ENCODE measurements at regions not wholly inside any gene's neighbourhood (a gene's known extent, or its start where the extent isn't known, plus 50 kb on each side); places are given as distances from the start of the nearest gene placed in this dataset.

DNA sequence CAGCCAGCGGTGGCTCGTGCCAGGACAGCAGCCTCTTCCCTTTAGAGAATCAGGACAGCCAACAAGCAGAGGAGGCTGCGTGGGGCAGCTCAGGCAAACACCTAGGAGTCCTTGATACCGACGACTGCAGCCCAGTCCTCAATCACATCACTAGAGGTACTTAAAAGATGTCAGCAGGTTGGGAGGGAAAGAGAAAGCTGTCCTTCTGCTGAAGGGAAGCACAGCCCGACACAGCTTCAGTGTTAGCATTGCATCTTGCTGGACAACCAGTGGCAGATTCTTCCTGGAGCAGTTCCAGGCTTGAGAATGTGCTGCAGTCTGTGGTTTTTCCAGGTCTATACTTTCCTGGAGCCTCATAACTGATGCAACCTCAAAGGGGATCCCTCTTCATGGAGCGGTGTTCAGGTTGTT, 230.5 kb downstream of the SYK start:
- intact Hi-C loops (cut with micrococcal nuclease) = no loop called here
- no peaks in the 10 kb centered on the region for H3K27me3 ChIP-seq (ENCODE audit: insufficient read depth, low read length)
- peaks cover 5% of the 10 kb centered on the region for H3K4me1 ChIP-seq (ENCODE audit: insufficient read depth, low read length)
- H3K27ac ChIP-seq (ENCODE audit: low read depth, low read length) = no peak overlapping the region
- no peak overlapping the region for H3K4me3 ChIP-seq (ENCODE audit: low read length in 2 of 2)
- ChIA-PET POLR2A (ENCODE audit: partially characterized antibody) (no interaction called here), CTCF (ENCODE audit: partially characterized antibody) (interaction anchor here (1.7 to 7.0 kb wide), 2 partner anchors 396 to 695 kb away, joined by 3 to 121 read pairs; no protein-coding TSS in a partner anchor)
- Mint-ChIP-seq H3K4me1 (peaks cover 1 to 3% (median 2%) of the 10 kb centered on the region in 4 donors), H3K27me3 (peaks cover 0 to 4% of the 10 kb centered on the region in 2 donors), H3K36me3 (no peaks in the 10 kb centered on the region), H3K27ac (no peak overlapping the region), H3K9me3 (peaks cover 0 to 5% (median 0%) of the 10 kb centered on the region in 8 donors), H3K4me3 (no peak overlapping the region)
- DNase-seq = no peak
- no peaks in the 10 kb centered on the region for H3K9me3 ChIP-seq (ENCODE audit: control insufficient read depth in 1 of 2, low read length in 2 of 2)
- H3K36me3 ChIP-seq (ENCODE audit: insufficient read depth, low read length) = no peaks in the 10 kb centered on the region

DNA sequence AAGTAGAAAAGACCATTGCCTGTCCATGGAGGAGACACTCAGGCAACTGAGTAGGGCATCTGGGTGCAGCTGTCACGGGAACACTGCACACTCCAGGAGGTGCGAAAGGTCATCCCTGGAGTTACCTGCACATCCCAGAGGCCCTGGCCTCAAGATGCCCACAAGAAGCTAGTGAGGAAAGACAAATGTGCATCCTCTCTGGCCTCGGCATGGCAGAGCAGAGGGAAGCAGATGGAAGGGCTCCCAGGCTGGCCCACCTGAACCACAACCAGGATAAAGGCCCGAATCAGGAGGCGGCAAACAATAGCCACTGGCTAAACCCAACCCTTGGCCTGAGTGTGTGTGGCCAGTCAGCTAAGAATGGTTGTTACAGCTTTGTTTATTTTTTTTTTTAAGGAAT, 231.7 kb downstream of the SYK start:
- H3K27ac ChIP-seq (ENCODE audit: low read depth, low read length) = no peak overlapping the region
- H3K27me3 ChIP-seq (ENCODE audit: insufficient read depth, low read length) = no peaks in the 10 kb centered on the region
- H3K4me1 ChIP-seq (ENCODE audit: insufficient read depth, low read length) = peaks cover 12% of the 10 kb centered on the region
- POLR2A ChIA-PET (ENCODE audit: partially characterized antibody) = no interaction called here
- intact Hi-C loops (cut with micrococcal nuclease) = loop anchor here (1.0 kb wide), 1 partner anchor 393 kb away; no protein-coding TSS in a partner anchor
- Mint-ChIP-seq H3K4me3 (no peak overlapping the region), H3K4me1 (peaks cover 8 to 11% (median 11%) of the 10 kb centered on the region in 4 donors), H3K9me3 (peaks cover 0 to 5% (median 0%) of the 10 kb centered on the region in 8 donors), H3K27me3 (peaks cover 4 to 8% of the 10 kb centered on the region in 2 donors), H3K27ac (no peak overlapping the region), H3K36me3 (no peaks in the 10 kb centered on the region)
- H3K9me3 ChIP-seq (ENCODE audit: control insufficient read depth in 1 of 2, low read length in 2 of 2) = no peaks in the 10 kb centered on the region
- H3K36me3 ChIP-seq (ENCODE audit: insufficient read depth, low read length) = no peaks in the 10 kb centered on the region
- CTCF ChIA-PET (ENCODE audit: partially characterized antibody) = interaction anchor here (0.7 to 7.0 kb wide), 9 partner anchors 9 to 696 kb away, joined by 3 to 121 read pairs (median 3); no protein-coding TSS in a partner anchor
- no peak for DNase-seq
- H3K4me3 ChIP-seq (ENCODE audit: low read length in 2 of 2) = no peak overlapping the region

DNA sequence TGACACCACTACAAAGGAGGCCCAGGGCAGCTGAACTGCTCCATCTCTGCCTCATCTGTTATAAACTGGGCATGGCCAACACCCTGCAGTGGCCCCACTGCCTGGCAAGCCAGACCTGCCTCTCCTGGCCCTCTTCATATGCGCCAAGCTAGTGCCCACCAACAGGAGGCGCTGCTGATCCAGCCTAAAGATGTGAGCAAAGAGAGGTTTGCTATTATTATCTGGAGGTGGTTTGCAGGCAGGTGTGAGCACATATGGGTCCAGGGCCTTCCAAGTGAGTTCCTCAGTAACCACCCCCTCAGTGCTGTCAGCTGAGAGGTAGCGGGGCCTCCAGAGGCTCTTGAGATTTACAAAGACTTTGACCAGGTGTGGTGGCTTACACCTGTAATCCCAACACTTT, 232.2 kb downstream of the SYK start:
- peaks cover 8 to 13% of the 10 kb centered on the region in 2 donors for H3K27me3 Mint-ChIP-seq

DNA sequence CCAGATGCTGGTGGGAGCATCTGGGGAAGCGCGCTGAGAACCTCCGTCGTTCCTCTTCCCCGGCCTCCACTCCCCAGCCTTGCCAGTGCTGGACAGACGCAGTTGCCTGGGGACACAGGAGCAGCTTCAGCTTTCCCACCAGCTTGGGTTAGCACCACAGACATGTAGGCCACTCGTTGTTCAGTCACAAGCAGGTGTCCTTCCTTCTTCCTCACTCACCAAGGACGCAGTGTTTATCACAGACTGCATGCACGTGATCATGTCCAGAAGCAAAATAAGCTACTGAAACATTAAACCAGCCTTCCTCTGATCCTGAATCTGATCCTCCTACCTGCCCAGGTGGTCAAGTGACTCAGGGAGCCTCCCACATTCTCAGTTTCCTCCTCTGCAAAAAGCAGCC, 232.9 kb downstream of the SYK start:
- ChIA-PET CTCF (ENCODE audit: partially characterized antibody) (interaction anchor here (0.7 to 7.0 kb wide), 5 partner anchors 119 to 569 kb away, joined by 3 to 121 read pairs (median 8); no protein-coding TSS in a partner anchor), POLR2A (ENCODE audit: partially characterized antibody) (interaction anchor here (0.7 kb wide), 2 partner anchors 159 to 391 kb away, joined by 3 read pairs; no protein-coding TSS in a partner anchor)
- H3K27ac ChIP-seq (ENCODE audit: low read depth, low read length) = no peak overlapping the region
- DNase-seq = no peak
- no peaks in the 10 kb centered on the region for H3K27me3 ChIP-seq (ENCODE audit: insufficient read depth, low read length)
- H3K9me3 ChIP-seq (ENCODE audit: control insufficient read depth in 1 of 2, low read length in 2 of 2) = no peaks in the 10 kb centered on the region
- no peaks in the 10 kb centered on the region for H3K36me3 ChIP-seq (ENCODE audit: insufficient read depth, low read length)
- no peak overlapping the region for H3K27ac Mint-ChIP-seq
- H3K9me3 Mint-ChIP-seq = no peaks in the 10 kb centered on the region
- peaks cover 8 to 14% of the 10 kb centered on the region in 2 donors for H3K27me3 Mint-ChIP-seq
- peaks cover 11 to 15% (median 12%) of the 10 kb centered on the region in 4 donors for H3K4me1 Mint-ChIP-seq
- no peak overlapping the region for H3K4me3 Mint-ChIP-seq
- H3K4me3 ChIP-seq (ENCODE audit: low read length in 2 of 2) = no peak overlapping the region
- intact Hi-C loops (cut with micrococcal nuclease) = no loop called here
- H3K4me1 ChIP-seq (ENCODE audit: insufficient read depth, low read length) = peaks cover 12% of the 10 kb centered on the region
- no peaks in the 10 kb centered on the region for H3K36me3 Mint-ChIP-seq

More for the DNA sequence above, 232.2 kb downstream of the SYK start:
- no peak overlapping the region for H3K27ac ChIP-seq (ENCODE audit: low read depth, low read length)
- Mint-ChIP-seq H3K27ac (no peak overlapping the region), H3K4me1 (peaks cover 11 to 15% (median 12%) of the 10 kb centered on the region in 4 donors), H3K4me3 (no peak overlapping the region), H3K36me3 (no peaks in the 10 kb centered on the region), H3K9me3 (no peaks in the 10 kb centered on the region)
- no peaks in the 10 kb centered on the region for H3K27me3 ChIP-seq (ENCODE audit: insufficient read depth, low read length)
- ChIA-PET CTCF (ENCODE audit: partially characterized antibody) (interaction anchor here (0.7 to 7.0 kb wide), 8 partner anchors 9 to 696 kb away, joined by 3 to 121 read pairs (median 3); no protein-coding TSS in a partner anchor), POLR2A (ENCODE audit: partially characterized antibody) (no interaction called here)
- H3K4me3 ChIP-seq (ENCODE audit: low read length in 2 of 2) = no peak overlapping the region
- no peaks in the 10 kb centered on the region for H3K9me3 ChIP-seq (ENCODE audit: control insufficient read depth in 1 of 2, low read length in 2 of 2)
- H3K36me3 ChIP-seq (ENCODE audit: insufficient read depth, low read length) = no peaks in the 10 kb centered on the region
- H3K4me1 ChIP-seq (ENCODE audit: insufficient read depth, low read length) = peaks cover 12% of the 10 kb centered on the region
- intact Hi-C loops (cut with micrococcal nuclease) = loop anchor here (1.0 kb wide), 1 partner anchor 393 kb away; no protein-coding TSS in a partner anchor
- DNase-seq = peak; percentile 50 to 67 (median 59)

DNA sequence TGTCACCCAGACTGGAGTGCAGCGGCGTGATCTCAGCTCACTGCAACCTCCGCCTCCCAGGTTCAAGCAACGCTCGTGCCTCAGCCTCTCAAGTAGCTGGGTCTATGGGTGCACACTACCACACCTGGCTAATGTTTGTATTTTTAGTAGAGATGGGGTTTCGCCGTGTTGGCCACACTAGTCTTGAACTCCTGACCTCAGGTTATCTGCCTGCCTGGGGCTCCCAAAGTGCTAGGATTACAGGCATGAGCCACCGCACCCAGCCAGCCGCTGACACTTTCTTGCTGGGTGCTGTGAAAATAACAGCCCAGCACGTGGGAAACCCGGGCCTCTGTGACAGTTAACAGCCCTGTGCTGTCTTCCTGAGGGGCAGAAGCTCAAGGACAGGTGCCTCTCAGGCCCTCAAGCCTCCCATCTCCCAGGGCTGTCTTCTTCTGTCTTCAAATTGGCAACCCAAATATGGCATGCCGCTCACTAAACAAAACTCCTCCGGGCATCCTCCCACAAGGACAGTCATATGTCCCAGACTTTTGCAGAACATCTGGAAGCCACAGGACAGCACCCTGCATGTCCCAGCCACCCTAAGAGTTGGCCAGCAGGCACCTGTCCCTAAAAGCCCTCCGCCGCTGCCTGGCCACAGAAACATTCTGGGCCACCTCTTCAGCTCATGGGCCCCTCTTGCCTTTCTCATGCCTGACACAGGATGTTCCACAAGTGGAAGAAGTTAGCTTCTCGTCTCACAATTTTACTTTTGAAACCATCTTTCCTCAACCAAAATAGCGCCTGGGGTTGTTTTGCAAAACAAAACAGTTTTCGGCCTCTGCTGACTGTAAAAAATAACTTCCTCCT, 233.6 kb downstream of the SYK start:
- no peak for DNase-seq
- Histone ChIP-seq H3K4me1 (ENCODE audit: insufficient read depth, low read length) (peaks cover 12% of the 10 kb centered on the region), H3K27me3 (ENCODE audit: insufficient read depth, low read length) (no peaks in the 10 kb centered on the region), H3K36me3 (ENCODE audit: insufficient read depth, low read length) (no peaks in the 10 kb centered on the region), H3K27ac (ENCODE audit: low read depth, low read length) (no peak overlapping the region), H3K4me3 (ENCODE audit: low read length in 2 of 2) (no peak overlapping the region), H3K9me3 (ENCODE audit: control insufficient read depth in 1 of 2, low read length in 2 of 2) (no peaks in the 10 kb centered on the region)
- no peaks in the 10 kb centered on the region for H3K36me3 Mint-ChIP-seq
- intact Hi-C loops (cut with micrococcal nuclease) = loop anchor here (5.0 kb wide), 2 partner anchors 118 to 647 kb away; no protein-coding TSS in a partner anchor
- no peaks in the 10 kb centered on the region for H3K9me3 Mint-ChIP-seq
- H3K27ac Mint-ChIP-seq = no peak overlapping the region
- ChIA-PET POLR2A (ENCODE audit: partially characterized antibody) (interaction anchor here (0.7 kb wide), 2 partner anchors 159 to 391 kb away, joined by 3 read pairs; no protein-coding TSS in a partner anchor), CTCF (ENCODE audit: partially characterized antibody) (interaction anchor here (0.7 to 7.0 kb wide), 4 partner anchors 307 to 570 kb away, joined by 3 to 121 read pairs (median 6); no protein-coding TSS in a partner anchor)
- H3K4me3 Mint-ChIP-seq = no peak overlapping the region
- H3K27me3 Mint-ChIP-seq = peaks cover 8 to 14% of the 10 kb centered on the region in 2 donors
- H3K4me1 Mint-ChIP-seq = peaks cover 11 to 15% (median 12%) of the 10 kb centered on the region in 4 donors

DNA sequence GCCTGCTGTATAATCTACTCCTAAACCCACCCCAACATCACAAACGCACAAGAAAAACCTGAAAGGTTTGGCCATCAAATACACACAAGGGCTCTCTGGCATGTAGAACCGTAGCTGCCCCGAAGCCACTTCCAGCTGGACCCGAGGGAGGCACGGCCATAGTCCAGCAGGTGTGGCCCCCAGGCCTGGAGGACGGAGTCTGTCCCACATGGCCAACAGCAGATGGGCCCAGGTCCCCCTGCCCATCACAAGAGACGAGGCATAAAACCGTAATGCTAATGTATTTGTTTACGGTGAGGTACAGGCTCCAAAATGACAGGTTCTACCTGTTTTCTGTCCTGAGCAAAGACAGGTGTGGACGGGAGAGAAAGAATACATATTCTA, 234.2 kb downstream of the SYK start:
- Mint-ChIP-seq H3K27ac (no peak overlapping the region), H3K4me1 (peaks cover 11 to 15% (median 12%) of the 10 kb centered on the region in 4 donors), H3K36me3 (no peaks in the 10 kb centered on the region), H3K9me3 (no peaks in the 10 kb centered on the region), H3K27me3 (peaks cover 13 to 14% of the 10 kb centered on the region in 2 donors), H3K4me3 (no peak overlapping the region)
- H3K27ac ChIP-seq (ENCODE audit: low read depth, low read length) = no peak overlapping the region
- H3K36me3 ChIP-seq (ENCODE audit: insufficient read depth, low read length) = no peaks in the 10 kb centered on the region
- intact Hi-C loops (cut with micrococcal nuclease) = loop anchor here (5.0 kb wide), 2 partner anchors 119 to 646 kb away; no protein-coding TSS in a partner anchor
- H3K4me3 ChIP-seq (ENCODE audit: low read length in 2 of 2) = no peak overlapping the region
- CTCF ChIA-PET (ENCODE audit: partially characterized antibody) = interaction anchor here (0.8 to 7.0 kb wide), 3 partner anchors 306 to 397 kb away, joined by 3 to 121 read pairs (median 8); no protein-coding TSS in a partner anchor
- no peaks in the 10 kb centered on the region for H3K27me3 ChIP-seq (ENCODE audit: insufficient read depth, low read length)
- H3K4me1 ChIP-seq (ENCODE audit: insufficient read depth, low read length) = peaks cover 12% of the 10 kb centered on the region
- DNase-seq = no peak
- POLR2A ChIA-PET (ENCODE audit: partially characterized antibody) = no interaction called here
- no peaks in the 10 kb centered on the region for H3K9me3 ChIP-seq (ENCODE audit: control insufficient read depth in 1 of 2, low read length in 2 of 2)

DNA sequence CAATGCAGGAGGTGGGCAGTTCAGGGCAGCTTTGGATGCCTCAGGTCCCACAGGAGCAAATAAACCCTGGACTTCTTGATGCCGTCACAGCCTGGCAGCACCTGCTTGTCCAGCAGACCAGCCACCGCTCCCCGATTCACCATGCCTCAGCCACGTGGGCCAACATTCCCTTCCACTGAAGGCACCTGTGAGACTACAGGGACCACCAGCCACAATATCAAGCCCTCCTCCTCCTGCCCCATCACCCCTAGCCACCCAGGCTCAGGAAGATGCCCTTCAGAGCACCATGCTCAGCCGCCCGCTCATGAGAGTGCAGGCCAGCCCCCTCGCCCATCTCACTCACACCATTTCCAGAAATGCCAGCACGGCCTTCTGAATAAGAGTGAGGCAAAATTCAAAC, 234.7 kb downstream of the SYK start:
- Mint-ChIP-seq H3K36me3 (no peaks in the 10 kb centered on the region), H3K27me3 (peaks cover 13 to 14% of the 10 kb centered on the region in 2 donors), H3K9me3 (no peaks in the 10 kb centered on the region), H3K27ac (no peak overlapping the region), H3K4me1 (peaks cover 11 to 15% (median 12%) of the 10 kb centered on the region in 4 donors), H3K4me3 (no peak overlapping the region)
- Histone ChIP-seq H3K36me3 (ENCODE audit: insufficient read depth, low read length) (no peaks in the 10 kb centered on the region), H3K4me1 (ENCODE audit: insufficient read depth, low read length) (peaks cover 12% of the 10 kb centered on the region), H3K27me3 (ENCODE audit: insufficient read depth, low read length) (no peaks in the 10 kb centered on the region), H3K9me3 (ENCODE audit: control insufficient read depth in 1 of 2, low read length in 2 of 2) (no peaks in the 10 kb centered on the region), H3K27ac (ENCODE audit: low read depth, low read length) (no peak overlapping the region), H3K4me3 (ENCODE audit: low read length in 2 of 2) (no peak overlapping the region)
- ChIA-PET CTCF (ENCODE audit: partially characterized antibody) (interaction anchor here (7.0 kb wide), 1 partner anchor 391 kb away, joined by 121 read pairs; no protein-coding TSS in a partner anchor), POLR2A (ENCODE audit: partially characterized antibody) (no interaction called here)
- no peak for DNase-seq
- intact Hi-C loops (cut with micrococcal nuclease) = loop anchor here (5.0 kb wide), 2 partner anchors 119 to 646 kb away; no protein-coding TSS in a partner anchor
